CD14-positive monocyte (primary cell): ENCODE measurements at regions not wholly inside any gene's neighbourhood (a gene's known extent, or its start where the extent isn't known, plus 50 kb on each side); places are given as distances from the start of the nearest gene placed in this dataset.

Experiments
- DNase-seq, 3 donors: peaks; one replicate each; pipeline ENCODE4 v3.0.0-alpha.2; 2011 to 2022
- H2AFZ ChIP-seq: 2 replicates; pipeline ENCODE4 v1.6.0; 2012; ENCODE audit warnings: mild to moderate bottlenecking, low read depth, low read length, inconsistent platforms; ENCODE audit not compliant: insufficient read depth, poor library complexity, severe bottlenecking
- H3K27ac ChIP-seq, 2 donors: 1 replicate in 1 of 2; 2 replicates in 1 of 2; pipeline ENCODE4 v1.5.1; 2012 to 2013; ENCODE audit warnings: low read length in 2 of 2, control low read depth in 1 of 2, inconsistent platforms in 1 of 2, low read depth in 1 of 2, mild to moderate bottlenecking in 1 of 2
- H3K27me3 ChIP-seq, 2 donors: one replicate each; pipeline versions ENCODE4 v1.6.0 to v1.6.1; 2011 to 2013; ENCODE audit warnings: low read length in 2 of 2; ENCODE audit not compliant: control insufficient read depth in 2 of 2, insufficient read depth in 2 of 2
- H3K36me3 ChIP-seq, 2 donors: replicated peaks in 1 of 2; 1 replicate in 1 of 2; 2 replicates in 1 of 2; pipeline versions ENCODE4 v1.5.1 to v1.6.1; 2012 to 2013; ENCODE audit warnings: low read length in 2 of 2, control low read depth in 1 of 2, inconsistent platforms in 1 of 2, mild to moderate bottlenecking in 1 of 2; ENCODE audit not compliant: insufficient read depth in 2 of 2, control insufficient read depth in 1 of 2
- H3K4me1 ChIP-seq, 2 donors: 1 replicate in 1 of 2; 2 replicates in 1 of 2; pipeline versions ENCODE4 v1.5.1 to v1.6.1; 2012 to 2013; ENCODE audit warnings: low read length in 2 of 2, control low read depth in 1 of 2, inconsistent platforms in 1 of 2, mild to moderate bottlenecking in 1 of 2, moderate library complexity in 1 of 2; ENCODE audit not compliant: insufficient read depth in 2 of 2, control insufficient read depth in 1 of 2
- H3K4me2 ChIP-seq: replicated peaks from 2 replicates; pipeline ENCODE3; 2012; ENCODE audit warnings: low read length, moderate library complexity, mild to moderate bottlenecking; ENCODE audit not compliant: poor library complexity, severe bottlenecking; ENCODE audit errors: extremely low read depth
- H3K4me3 ChIP-seq, 3 experiments: fragments of 200-600 bp in 1 of 3; sonication (generic) in 1 of 3; replicated peaks in 1 of 3; 1 replicate in 2 of 3; 2 replicates in 1 of 3; pipeline ENCODE4 v1.5.1; 2011 to 2013; ENCODE audit warnings: low read length in 3 of 3, mild to moderate bottlenecking in 3 of 3, control low read depth in 2 of 3, low read depth in 2 of 3, inconsistent platforms in 1 of 3, moderate library complexity in 1 of 3
- H3K79me2 ChIP-seq: 2 replicates; pipeline ENCODE4 v1.6.0; 2012; ENCODE audit warnings: mild to moderate bottlenecking, control low read depth, inconsistent platforms, low read length, moderate library complexity; ENCODE audit not compliant: insufficient read depth
- H3K9ac ChIP-seq: 2 replicates; pipeline ENCODE4 v1.6.0; 2017; ENCODE audit warnings: low read length, mild to moderate bottlenecking; ENCODE audit not compliant: insufficient read depth, poor library complexity, severe bottlenecking
- H3K9me3 ChIP-seq, 2 donors: replicated peaks in 1 of 2; 1 replicate in 1 of 2; 2 replicates in 1 of 2; pipeline versions ENCODE4 v1.5.1 to v1.6.1; 2012 to 2013; ENCODE audit warnings: low read length in 2 of 2, control low read depth in 1 of 2; ENCODE audit not compliant: control insufficient read depth in 1 of 2, insufficient read depth in 1 of 2
- H4K20me1 ChIP-seq: 2 replicates; pipeline ENCODE4 v1.6.0; 2012; ENCODE audit warnings: mild to moderate bottlenecking, low read length, control low read depth, moderate library complexity; ENCODE audit not compliant: insufficient read depth
- H3K27ac Mint-ChIP-seq, 7 donors: one replicate each; pipeline ENCODE4 v1.8.0; 2020; ENCODE audit warnings: mild to moderate bottlenecking in 7 of 7, mixed read lengths in 7 of 7, moderate library complexity in 6 of 7, inconsistent platforms in 2 of 7
- H3K27me3 Mint-ChIP-seq, 3 donors: one replicate each; pipeline ENCODE4 v1.8.0; 2021 to 2022; ENCODE audit warnings: low read depth in 3 of 3, mild to moderate bottlenecking in 3 of 3, mixed read lengths in 3 of 3, moderate library complexity in 3 of 3, inconsistent platforms in 1 of 3
- H3K36me3 Mint-ChIP-seq, 2 donors: one replicate each; pipeline ENCODE4 v1.8.0; 2020; ENCODE audit warnings: mixed read lengths in 2 of 2, inconsistent platforms in 1 of 2, mild to moderate bottlenecking in 1 of 2
- H3K4me1 Mint-ChIP-seq: one replicate; pipeline ENCODE4 v1.8.0; 2020; ENCODE audit warnings: mild to moderate bottlenecking, mixed read lengths
- H3K4me3 Mint-ChIP-seq, 2 donors: one replicate each; pipeline ENCODE4 v1.8.0; 2020; ENCODE audit warnings: mild to moderate bottlenecking in 2 of 2, mixed read lengths in 2 of 2, moderate library complexity in 1 of 2
- H3K9me3 Mint-ChIP-seq, 7 donors: one replicate each; pipeline ENCODE4 v1.8.0; 2020 to 2022; ENCODE audit warnings: mixed read lengths in 7 of 7, mild to moderate bottlenecking in 6 of 7, moderate library complexity in 6 of 7, inconsistent platforms in 2 of 7
- CTCF ChIP-seq: fragments of 200-600 bp; IDR thresholded peaks from one replicate; pipeline ENCODE4 v1.8.0; 2022; ENCODE audit warnings: antibody characterized with exemption, mild to moderate bottlenecking
- WGBS: methylation state at CpG from one replicate; pipeline ENCODE4 v1.1.5; 2013; ENCODE audit warnings: missing lambda C conversion rate; ENCODE audit not compliant: insufficient coverage; 5-methylcytosine and 5-hydroxymethylcytosine counted together
- intact Hi-C, 2 donors: fragments of 100-400 bp; cut with micrococcal nuclease; formaldehyde crosslinking; loops; one replicate each; pipeline versions ENCODE4 v1.15.0 to v1.15.1; 2023

GRCh38 chr22:49348631-49349030, 479.0 kb downstream of the BRD1 start:
- H3K36me3 ChIP-seq = no peaks in the 10 kb centered on the region
- peaks cover 3 to 9% (median 5%) of the 10 kb centered on the region in 3 donors for H3K27me3 Mint-ChIP-seq
- H3K36me3 Mint-ChIP-seq = no peaks in the 10 kb centered on the region
- no peak overlapping the region for H3K27ac ChIP-seq
- H3K4me2 ChIP-seq = no peak overlapping the region
- H2AFZ ChIP-seq = no peak overlapping the region
- DNase-seq = no peak
- H3K9me3 Mint-ChIP-seq = peaks cover 0 to 4% (median 0%) of the 10 kb centered on the region in 7 donors
- no peak overlapping the region for H3K9ac ChIP-seq
- H3K4me3 ChIP-seq = no peak overlapping the region
- H3K27ac Mint-ChIP-seq = no peak overlapping the region
- no peaks in the 10 kb centered on the region for H3K4me1 Mint-ChIP-seq
- H3K9me3 ChIP-seq = no peaks in the 10 kb centered on the region
- H3K4me1 ChIP-seq = no peaks in the 10 kb centered on the region
- H3K4me3 Mint-ChIP-seq = no peak overlapping the region
- 94% methylated on average over 11 of the region's 12 CpGs for WGBS
- intact Hi-C loops = no loop called here
- H3K79me2 ChIP-seq = no peaks in the 10 kb centered on the region
- H4K20me1 ChIP-seq = no peaks in the 10 kb centered on the region
- no peak for TF ChIP-seq CTCF
- H3K27me3 ChIP-seq = peaks cover 0 to 3% of the 10 kb centered on the region in 2 donors

- H2AFZ ChIP-seq = no peak overlapping the region
- TF ChIP-seq CTCF = no peak
- no peaks in the 10 kb centered on the region for H3K4me1 Mint-ChIP-seq
- H3K27ac ChIP-seq = no peak overlapping the region
- H3K36me3 ChIP-seq = no peaks in the 10 kb centered on the region
- no peaks in the 10 kb centered on the region for H4K20me1 ChIP-seq
- peaks cover 4 to 12% (median 5%) of the 10 kb centered on the region in 3 donors for H3K27me3 Mint-ChIP-seq
- H3K36me3 Mint-ChIP-seq = no peaks in the 10 kb centered on the region
- H3K4me1 ChIP-seq = no peaks in the 10 kb centered on the region
- H3K4me2 ChIP-seq = no peak overlapping the region
- peaks cover 0 to 3% of the 10 kb centered on the region in 2 donors for H3K27me3 ChIP-seq
- DNase-seq = no peak
- no peak overlapping the region for H3K9ac ChIP-seq
- H3K27ac Mint-ChIP-seq = no peak overlapping the region
- no peaks in the 10 kb centered on the region for H3K9me3 ChIP-seq
- no peaks in the 10 kb centered on the region for H3K79me2 ChIP-seq
- peaks cover 0 to 5% (median under 1%) of the 10 kb centered on the region in 7 donors for H3K9me3 Mint-ChIP-seq
- no peak overlapping the region for H3K4me3 Mint-ChIP-seq
- WGBS = 93% methylated on average over 9 of the region's 9 CpGs
- intact Hi-C loops = no loop called here
- no peak overlapping the region for H3K4me3 ChIP-seq
These were observed 480.3 kb downstream of the BRD1 start for GRCh38 chr22:49347376-49347775.
